B cell (primary cell): ENCODE measurements at regions not wholly inside any gene's neighbourhood (a gene's known extent, or its start where the extent isn't known, plus 50 kb on each side); places are given as distances from the start of the nearest gene placed in this dataset.

Source experiments
- CTCF ChIP-seq: fragments of 200-600 bp; IDR thresholded peaks from one replicate; pipeline ENCODE4 v1.8.0; 2022; ENCODE audit warnings: antibody characterized with exemption, mild to moderate bottlenecking
- EZH2 ChIP-seq: IDR thresholded peaks from 2 replicates; pipeline ENCODE4 v1.6.1; 2012; ENCODE audit warnings: borderline replicate concordance, low read depth, mild to moderate bottlenecking, moderate library complexity, low read length; ENCODE audit not compliant: insufficient read depth, poor library complexity, severe bottlenecking

- TF ChIP-seq CTCF (no peak), EZH2 (no peak)
Observed at GRCh38 chr1:219040291-219040690, 133.4 kb upstream of the LYPLAL1 start.
